Calu3 (cell line): ENCODE measurements at regions not wholly inside any gene's neighbourhood (a gene's known extent, or its start where the extent isn't known, plus 50 kb on each side); places are given as distances from the start of the nearest gene placed in this dataset.

Experiments used
- BruUV-seq: library from RNA; stranded (reverse); fragments of 400-500 nt; replicated peaks from 2 replicates; lab custom pipeline; 2021; lab: Mats Ljungman, UMichigan
- CTCF ChIA-PET: fragments of 300-600 bp; sonication (Branson Sonifier 250); formaldehyde crosslinking; loops from one replicate; lab custom pipeline; 2022; ENCODE audit warnings: antibody characterized with exemption; lab: Charles Lee
- DNase-seq: peaks from one replicate; pipeline ENCODE4 v3.0.0; 2022
- H3K27ac Mint-ChIP-seq: one replicate; pipeline ENCODE4 v1.8.0; 2022; ENCODE audit warnings: mixed read lengths; ENCODE audit not compliant: unreplicated experiment
- H3K27me3 Mint-ChIP-seq: one replicate; pipeline ENCODE4 v1.8.0; 2022; ENCODE audit warnings: mixed read lengths; ENCODE audit not compliant: unreplicated experiment
- H3K36me3 Mint-ChIP-seq: one replicate; pipeline ENCODE4 v1.8.0; 2022; ENCODE audit warnings: mild to moderate bottlenecking, moderate library complexity, mixed read lengths; ENCODE audit not compliant: insufficient read depth, unreplicated experiment
- H3K4me1 Mint-ChIP-seq: one replicate; pipeline ENCODE4 v1.8.0; 2022; ENCODE audit warnings: mild to moderate bottlenecking, low read depth, mixed read lengths; ENCODE audit not compliant: unreplicated experiment
- H3K4me3 Mint-ChIP-seq: one replicate; pipeline ENCODE4 v1.8.0; 2022; ENCODE audit warnings: mild to moderate bottlenecking, low read depth, moderate library complexity, mixed read lengths; ENCODE audit not compliant: unreplicated experiment
- H3K9me3 Mint-ChIP-seq: one replicate; pipeline ENCODE4 v1.8.0; 2022; ENCODE audit warnings: low read depth, mixed read lengths; ENCODE audit not compliant: unreplicated experiment
- CTCF ChIP-seq: fragments of 200-600 bp; IDR thresholded peaks from one replicate; pipeline ENCODE4 v1.8.0; 2022; ENCODE audit warnings: antibody characterized with exemption; ENCODE audit not compliant: unreplicated experiment
- intact Hi-C: fragments of 100-400 bp; cut with micrococcal nuclease; formaldehyde crosslinking; loops from one replicate; pipeline ENCODE4 v1.10.0; 2022; ENCODE audit not compliant: unreplicated experiment

GRCh38 chr2:8514796-8515758 is 166.8 kb upstream of the ID2 start:
- Mint-ChIP-seq H3K9me3 (peaks cover 3% of the 10 kb centered on the region), H3K36me3 (no peaks in the 10 kb centered on the region), H3K4me1 (no peaks in the 10 kb centered on the region), H3K27me3 (no peaks in the 10 kb centered on the region), H3K4me3 (no peak overlapping the region), H3K27ac (no peak overlapping the region)
- no TSS peak for BruUV-seq
- intact Hi-C loops: no loop called here
- CTCF ChIA-PET: interaction anchor here (0.8 kb wide), 1 partner anchor 38 kb away, joined by 4 read pairs; no protein-coding TSS in a partner anchor
- DNase-seq: no peak
- no peak for TF ChIP-seq CTCF

GRCh38 chr2:8515864-8516533 is 165.9 kb upstream of the ID2 start:
- DNase-seq: no peak
- CTCF ChIA-PET: interaction anchor here (0.8 kb wide), 1 partner anchor 38 kb away, joined by 4 read pairs; no protein-coding TSS in a partner anchor
- intact Hi-C loops: no loop called here

DNA sequence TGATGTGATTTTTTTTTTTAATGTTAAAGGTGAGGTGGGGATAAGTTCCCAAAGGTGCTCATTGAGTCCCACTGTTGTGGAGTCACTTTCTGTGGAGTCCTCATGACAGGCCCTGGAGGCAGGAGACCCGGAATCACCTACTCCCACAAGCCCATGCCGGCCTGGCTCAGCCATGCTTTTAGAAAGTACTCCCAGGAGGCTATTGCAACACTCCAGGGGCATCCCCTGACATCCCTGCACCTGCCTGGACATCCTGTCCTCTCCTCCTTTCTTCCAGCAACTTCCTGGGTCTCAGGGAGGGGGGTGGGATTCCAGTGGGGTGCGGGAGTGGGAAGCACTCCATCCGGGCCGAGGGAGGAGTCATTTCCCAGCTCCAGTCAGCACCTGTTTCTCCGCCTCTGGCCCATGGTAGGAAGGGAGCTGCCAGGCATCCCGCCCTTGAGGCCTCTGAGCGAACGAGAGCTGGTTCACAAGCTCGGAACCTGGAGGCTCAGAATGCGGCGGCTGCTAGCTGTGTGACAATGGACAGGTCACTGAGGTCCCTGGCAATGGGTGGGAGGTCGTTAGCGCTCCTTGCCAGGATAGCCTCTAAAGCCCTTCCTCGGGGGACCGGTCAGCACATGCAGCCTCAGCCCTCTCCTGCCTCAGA is 163.9 kb upstream of the ID2 start:
- CTCF ChIA-PET: no interaction called here
- Mint-ChIP-seq H3K9me3 (peaks cover 3% of the 10 kb centered on the region), H3K4me1 (peaks cover 4% of the 10 kb centered on the region), H3K27ac (no peak overlapping the region), H3K4me3 (no peak overlapping the region), H3K27me3 (no peaks in the 10 kb centered on the region), H3K36me3 (no peaks in the 10 kb centered on the region)
- no peak for DNase-seq
- BruUV-seq: no TSS peak
- intact Hi-C loops: no loop called here
- no peak for TF ChIP-seq CTCF

More at GRCh38 chr2:8515864-8516533, 165.9 kb upstream of the ID2 start:
- TF ChIP-seq CTCF: no peak
- H3K27me3 Mint-ChIP-seq: no peaks in the 10 kb centered on the region
- H3K4me1 Mint-ChIP-seq: no peaks in the 10 kb centered on the region
- H3K36me3 Mint-ChIP-seq: no peaks in the 10 kb centered on the region
- no peak overlapping the region for H3K27ac Mint-ChIP-seq
- H3K4me3 Mint-ChIP-seq: no peak overlapping the region
- peaks cover 3% of the 10 kb centered on the region for H3K9me3 Mint-ChIP-seq
- BruUV-seq: no TSS peak

DNA sequence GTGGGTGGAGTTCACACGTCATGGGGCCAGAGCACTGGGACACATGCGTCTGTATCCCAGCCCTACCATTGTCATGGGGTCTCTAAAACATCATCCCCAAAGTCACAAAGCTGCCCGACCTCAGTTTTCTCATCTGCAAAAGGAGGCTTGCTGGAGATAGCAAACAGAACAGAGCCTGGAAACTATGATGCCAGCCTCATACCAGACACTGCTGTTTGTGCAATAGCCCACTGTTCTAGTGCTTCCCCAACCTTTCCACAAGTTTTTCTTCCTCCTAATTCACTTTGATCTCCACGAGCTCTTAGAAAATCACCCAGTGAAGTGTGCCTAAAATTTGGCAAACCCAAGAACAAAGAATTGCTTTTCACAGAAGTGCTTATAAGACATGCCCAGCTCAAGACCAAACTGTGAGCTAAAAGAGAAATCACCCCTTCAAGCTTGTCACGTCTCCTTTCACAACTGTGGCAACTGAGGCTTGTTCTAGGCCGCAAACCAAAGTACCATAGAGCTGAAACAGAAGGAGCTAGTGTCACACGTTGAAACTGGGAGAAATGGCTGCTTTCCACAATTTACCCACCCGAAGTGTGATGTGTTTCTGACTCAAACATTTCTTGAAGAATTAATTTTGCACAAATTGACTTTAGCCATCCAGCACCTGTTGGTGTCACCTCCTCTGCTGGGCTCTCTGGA is 162.7 kb upstream of the ID2 start:
- Mint-ChIP-seq H3K27ac (no peak overlapping the region), H3K9me3 (no peaks in the 10 kb centered on the region), H3K27me3 (no peaks in the 10 kb centered on the region), H3K4me1 (peaks cover 16% of the 10 kb centered on the region), H3K4me3 (no peak overlapping the region), H3K36me3 (no peaks in the 10 kb centered on the region)
- TF ChIP-seq CTCF: no peak
- intact Hi-C loops: no loop called here
- CTCF ChIA-PET: no interaction called here
- no peak for DNase-seq
- BruUV-seq: no TSS peak
